ENCODE measurements at regions not wholly inside any gene's neighbourhood (a gene's known extent, or its start where the extent isn't known, plus 50 kb on each side); places are given as distances from the start of the nearest gene placed in this dataset.
"Not testable (repeated sequence)": the region's sequence is repeated elsewhere in the genome, so short reads cannot be mapped to it uniquely, and the experiment has no call there.

DNA sequence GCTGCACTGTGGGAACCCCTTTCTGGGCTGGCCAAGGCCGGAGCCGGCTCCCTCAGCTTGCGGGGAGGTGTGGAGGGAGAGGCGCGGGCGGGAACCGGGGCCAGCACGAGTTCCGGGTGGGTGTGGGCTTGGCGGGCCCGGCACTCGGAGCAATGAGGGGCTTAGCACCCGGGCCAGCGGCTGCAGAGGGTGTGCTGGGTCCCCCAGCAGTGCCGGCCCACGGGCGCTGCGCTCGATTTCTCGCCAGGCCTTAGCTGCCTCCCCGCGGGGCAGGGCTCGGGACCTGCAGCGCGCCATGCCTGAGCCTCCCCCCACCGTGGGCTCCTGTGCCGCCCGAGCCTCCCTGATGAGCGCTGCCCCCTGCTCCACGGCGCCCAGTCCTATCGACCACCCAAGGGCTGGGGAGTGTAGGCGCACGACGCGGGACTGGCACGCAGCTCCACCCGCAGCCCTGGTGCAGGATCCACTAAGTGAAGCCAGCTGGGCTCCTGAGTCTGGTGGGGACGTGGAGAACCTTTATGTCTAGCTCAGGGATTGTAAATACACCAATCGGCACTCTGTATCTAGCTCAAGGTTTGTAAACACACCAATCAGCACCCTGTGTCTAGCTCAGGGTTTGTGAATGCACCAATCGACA is 180.8 kb upstream of the OTX2 start:
- DNase-seq (ENCODE audit: low spot score); H3K4me1 ChIP-seq (ENCODE audit: control insufficient read depth in 2 of 2, insufficient read depth in 1 of 2, low read depth in 1 of 2, low read length in 2 of 2); H3K36me3 ChIP-seq (replicated peaks in 1 of 2; ENCODE audit: control insufficient read depth in 2 of 2, insufficient read depth in 2 of 2, low read length in 2 of 2); H3K9ac ChIP-seq (ENCODE audit: low read depth, low read length, poor library complexity); H4K8ac ChIP-seq (ENCODE audit: low read depth, low read length); H3K4ac ChIP-seq (ENCODE audit: low read length); H3K27ac ChIP-seq (replicated peaks; ENCODE audit: low read length); H3K23ac ChIP-seq (ENCODE audit: low read depth, low read length, poor library complexity); H3K14ac ChIP-seq (ENCODE audit: low read length); H2AFZ ChIP-seq (ENCODE audit: low read length); H3K27me3 ChIP-seq (ENCODE audit: control insufficient read depth in 3 of 3, insufficient read depth in 3 of 3, low read depth in 1 of 3, low read length in 3 of 3); H4K91ac ChIP-seq (ENCODE audit: low read depth, low read length, poor library complexity); H2AK5ac ChIP-seq (ENCODE audit: low read depth, low read length); H3K4me3 ChIP-seq (ENCODE audit: low read length in 2 of 2); H3K79me1 ChIP-seq (ENCODE audit: low read depth, low read length); H3K4me2 ChIP-seq (ENCODE audit: insufficient read depth, low read length, poor library complexity, severe bottlenecking); H2BK15ac ChIP-seq (ENCODE audit: low read length); H2BK5ac ChIP-seq (ENCODE audit: low read length); H3K18ac ChIP-seq (ENCODE audit: low read length); H3K9me3 ChIP-seq (replicated peaks in 1 of 2; ENCODE audit: control insufficient read depth in 2 of 2, insufficient read depth in 1 of 2, low read depth in 1 of 2, low read length in 2 of 2); H2BK120ac ChIP-seq (ENCODE audit: low read depth, low read length): not testable (repeated sequence)
- peak overlapping the region; percentile 41 for H2BK12ac ChIP-seq (ENCODE audit: low read length)
- whole genome bisulfite sequencing, 2 donors (ENCODE audit: extremely low coverage in 2 of 2, insufficient read length in 2 of 2, insufficient replicate concordance in 1 of 2): no CpG with 5 or more reads among the region's 41 CpGs

DNA sequence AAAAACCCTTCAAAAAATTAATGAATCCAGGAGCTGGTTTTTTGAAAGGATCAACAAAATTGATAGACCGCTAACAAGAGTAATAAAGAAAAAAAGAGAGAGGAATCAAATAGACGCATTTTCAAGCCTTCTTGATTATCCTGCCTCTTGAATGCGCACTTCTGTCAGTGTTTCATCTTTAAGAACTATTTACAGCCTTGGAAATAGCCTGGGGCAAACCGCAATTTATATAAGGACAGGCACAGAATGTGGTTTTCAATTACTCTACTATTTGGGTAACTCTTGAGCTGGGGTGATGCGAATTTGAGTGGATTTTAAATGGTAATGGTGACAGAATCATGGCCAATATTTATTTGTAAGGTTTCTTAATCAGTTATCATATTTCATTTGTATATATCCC is 179.1 kb upstream of the OTX2 start:
- H2BK12ac ChIP-seq (ENCODE audit: low read length): no peak overlapping the region
- no peak overlapping the region for H2BK15ac ChIP-seq (ENCODE audit: low read length)
- H3K23ac ChIP-seq (ENCODE audit: low read depth, low read length, poor library complexity): no peak overlapping the region
- no peak overlapping the region for H4K91ac ChIP-seq (ENCODE audit: low read depth, low read length, poor library complexity)
- H2BK5ac ChIP-seq (ENCODE audit: low read length): no peak overlapping the region
- no peak overlapping the region for H4K8ac ChIP-seq (ENCODE audit: low read depth, low read length)
- H3K36me3 ChIP-seq (replicated peaks in 1 of 2; ENCODE audit: control insufficient read depth in 2 of 2, insufficient read depth in 2 of 2, low read length in 2 of 2): no peaks in the 10 kb centered on the region
- H2AFZ ChIP-seq (ENCODE audit: low read length): no peak overlapping the region
- no peak overlapping the region for H3K4me2 ChIP-seq (ENCODE audit: insufficient read depth, low read length, poor library complexity, severe bottlenecking)
- H2AK5ac ChIP-seq (ENCODE audit: low read depth, low read length): no peak overlapping the region
- no peaks in the 10 kb centered on the region for H3K4me1 ChIP-seq (ENCODE audit: control insufficient read depth in 2 of 2, insufficient read depth in 1 of 2, low read depth in 1 of 2, low read length in 2 of 2)
- no peaks in the 10 kb centered on the region for H3K79me1 ChIP-seq (ENCODE audit: low read depth, low read length)
- H3K9ac ChIP-seq (ENCODE audit: low read depth, low read length, poor library complexity): no peak overlapping the region
- no peaks in the 10 kb centered on the region for H3K9me3 ChIP-seq (replicated peaks in 1 of 2; ENCODE audit: control insufficient read depth in 2 of 2, insufficient read depth in 1 of 2, low read depth in 1 of 2, low read length in 2 of 2)
- no peak overlapping the region for H3K18ac ChIP-seq (ENCODE audit: low read length)
- no peaks in the 10 kb centered on the region for H3K27me3 ChIP-seq (ENCODE audit: control insufficient read depth in 3 of 3, insufficient read depth in 3 of 3, low read depth in 1 of 3, low read length in 3 of 3)
- DNase-seq (ENCODE audit: low spot score): no peak
- no peak overlapping the region for H3K14ac ChIP-seq (ENCODE audit: low read length)
- no peak overlapping the region for H3K27ac ChIP-seq (replicated peaks; ENCODE audit: low read length)
- no CpG with 5 or more reads among the region's 5 CpGs for WGBS, 2 donors (ENCODE audit: extremely low coverage in 2 of 2, insufficient read length in 2 of 2, insufficient replicate concordance in 1 of 2)
- no peak overlapping the region for H3K4me3 ChIP-seq (ENCODE audit: low read length in 2 of 2)
- H2BK120ac ChIP-seq (ENCODE audit: low read depth, low read length): no peak overlapping the region
- no peak overlapping the region for H3K4ac ChIP-seq (ENCODE audit: low read length)

DNA sequence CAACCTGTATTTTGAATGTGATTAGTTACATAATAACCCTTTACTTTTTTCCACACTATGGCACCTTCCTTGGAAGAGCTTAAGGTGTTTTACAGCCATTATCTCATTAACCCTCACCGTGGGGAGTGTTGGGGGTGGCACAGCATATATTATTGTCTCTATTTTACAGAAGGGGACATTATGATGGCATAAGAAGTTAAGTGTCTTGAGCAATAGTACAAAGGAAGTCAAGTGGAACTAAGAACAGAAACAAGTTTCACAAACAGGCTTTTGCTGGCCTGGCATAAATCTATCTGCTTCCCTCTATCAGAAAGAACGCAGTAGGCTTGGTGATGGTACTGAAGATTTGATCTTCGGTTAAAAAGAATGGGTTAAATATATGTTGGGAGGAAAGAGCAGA is 169.7 kb upstream of the OTX2 start:
- no peak overlapping the region for H4K91ac ChIP-seq (ENCODE audit: low read depth, low read length, poor library complexity)
- H3K4ac ChIP-seq (ENCODE audit: low read length): no peak overlapping the region
- H2BK120ac ChIP-seq (ENCODE audit: low read depth, low read length): no peak overlapping the region
- H3K9ac ChIP-seq (ENCODE audit: low read depth, low read length, poor library complexity): no peak overlapping the region
- H3K14ac ChIP-seq (ENCODE audit: low read length): no peak overlapping the region
- H3K4me3 ChIP-seq (ENCODE audit: low read length in 2 of 2): no peak overlapping the region
- 100% methylated on average over 1 of the region's 3 CpGs; no CpG with 5 or more reads in 1 of the 2 donors for WGBS, 2 donors (ENCODE audit: extremely low coverage in 2 of 2, insufficient read length in 2 of 2, insufficient replicate concordance in 1 of 2)
- no peak overlapping the region for H2BK15ac ChIP-seq (ENCODE audit: low read length)
- H3K4me1 ChIP-seq (ENCODE audit: control insufficient read depth in 2 of 2, insufficient read depth in 1 of 2, low read depth in 1 of 2, low read length in 2 of 2): peaks cover 0 to 2% of the 10 kb centered on the region in 2 donors
- DNase-seq (ENCODE audit: low spot score): no peak
- no peak overlapping the region for H2AFZ ChIP-seq (ENCODE audit: low read length)
- no peak overlapping the region for H2BK5ac ChIP-seq (ENCODE audit: low read length)
- no peak overlapping the region for H3K18ac ChIP-seq (ENCODE audit: low read length)
- no peak overlapping the region for H3K27ac ChIP-seq (replicated peaks; ENCODE audit: low read length)
- H4K8ac ChIP-seq (ENCODE audit: low read depth, low read length): no peak overlapping the region
- H3K36me3 ChIP-seq (replicated peaks in 1 of 2; ENCODE audit: control insufficient read depth in 2 of 2, insufficient read depth in 2 of 2, low read length in 2 of 2): no peaks in the 10 kb centered on the region
- H3K23ac ChIP-seq (ENCODE audit: low read depth, low read length, poor library complexity): no peak overlapping the region
- peaks cover 1% of the 10 kb centered on the region for H3K79me1 ChIP-seq (ENCODE audit: low read depth, low read length)
- no peak overlapping the region for H2BK12ac ChIP-seq (ENCODE audit: low read length)
- peaks cover 0 to 4% (median 0%) of the 10 kb centered on the region in 3 experiments for H3K27me3 ChIP-seq (ENCODE audit: control insufficient read depth in 3 of 3, insufficient read depth in 3 of 3, low read depth in 1 of 3, low read length in 3 of 3)
- H2AK5ac ChIP-seq (ENCODE audit: low read depth, low read length): no peak overlapping the region
- H3K9me3 ChIP-seq (replicated peaks in 1 of 2; ENCODE audit: control insufficient read depth in 2 of 2, insufficient read depth in 1 of 2, low read depth in 1 of 2, low read length in 2 of 2): no peaks in the 10 kb centered on the region
- no peak overlapping the region for H3K4me2 ChIP-seq (ENCODE audit: insufficient read depth, low read length, poor library complexity, severe bottlenecking)

DNA sequence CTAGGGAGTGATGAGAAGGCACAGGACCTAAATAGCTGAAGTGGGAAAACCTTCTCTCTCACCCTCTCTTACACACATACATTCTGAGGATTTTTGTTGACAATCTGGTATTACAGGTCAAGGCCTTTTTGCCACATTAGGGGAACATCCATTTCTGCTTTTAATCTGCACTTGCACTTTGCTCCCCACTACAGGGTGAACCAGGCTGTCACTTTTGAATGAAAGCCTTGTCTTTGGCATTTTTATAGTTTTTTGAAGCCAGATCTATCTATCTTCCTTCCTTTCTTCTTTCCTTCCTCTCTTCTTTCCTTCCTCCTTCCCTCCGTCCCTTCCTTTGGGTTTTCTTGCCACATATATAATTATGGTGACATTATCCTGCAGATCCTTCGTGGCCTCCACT is 165.9 kb upstream of the OTX2 start:
- Histone ChIP-seq H4K8ac (ENCODE audit: low read depth, low read length) (no peak overlapping the region), H3K9me3 (replicated peaks in 1 of 2; ENCODE audit: control insufficient read depth in 2 of 2, insufficient read depth in 1 of 2, low read depth in 1 of 2, low read length in 2 of 2) (no peaks in the 10 kb centered on the region), H3K4ac (ENCODE audit: low read length) (no peak overlapping the region), H3K4me1 (ENCODE audit: control insufficient read depth in 2 of 2, insufficient read depth in 1 of 2, low read depth in 1 of 2, low read length in 2 of 2) (peaks cover 0 to 2% of the 10 kb centered on the region in 2 donors), H3K14ac (ENCODE audit: low read length) (no peak overlapping the region), H2BK12ac (ENCODE audit: low read length) (no peak overlapping the region), H2BK120ac (ENCODE audit: low read depth, low read length) (no peak overlapping the region), H3K18ac (ENCODE audit: low read length) (no peak overlapping the region), H4K91ac (ENCODE audit: low read depth, low read length, poor library complexity) (no peak overlapping the region), H2BK15ac (ENCODE audit: low read length) (no peak overlapping the region), H3K27me3 (ENCODE audit: control insufficient read depth in 3 of 3, insufficient read depth in 3 of 3, low read depth in 1 of 3, low read length in 3 of 3) (no peaks in the 10 kb centered on the region), H3K23ac (ENCODE audit: low read depth, low read length, poor library complexity) (no peak overlapping the region), H3K79me1 (ENCODE audit: low read depth, low read length) (peaks cover 1% of the 10 kb centered on the region), H3K4me2 (ENCODE audit: insufficient read depth, low read length, poor library complexity, severe bottlenecking) (no peak overlapping the region), H3K27ac (replicated peaks; ENCODE audit: low read length) (no peak overlapping the region), H3K36me3 (replicated peaks in 1 of 2; ENCODE audit: control insufficient read depth in 2 of 2, insufficient read depth in 2 of 2, low read length in 2 of 2) (no peaks in the 10 kb centered on the region), H2AFZ (ENCODE audit: low read length) (no peak overlapping the region), H2AK5ac (ENCODE audit: low read depth, low read length) (no peak overlapping the region), H3K4me3 (ENCODE audit: low read length in 2 of 2) (no peak overlapping the region), H2BK5ac (ENCODE audit: low read length) (no peak overlapping the region), H3K9ac (ENCODE audit: low read depth, low read length, poor library complexity) (no peak overlapping the region)
- no peak for DNase-seq (ENCODE audit: low spot score)
- WGBS, 2 donors (ENCODE audit: extremely low coverage in 2 of 2, insufficient read length in 2 of 2, insufficient replicate concordance in 1 of 2): no CpG with 5 or more reads among the region's 2 CpGs
